HEK293 (cell line): ENCODE measurements at regions not wholly inside any gene's neighbourhood (a gene's known extent, or its start where the extent isn't known, plus 50 kb on each side); places are given as distances from the start of the nearest gene placed in this dataset.

Source experiments
- CTCF ChIA-PET: fragments of 350-600 bp; formaldehyde crosslinking; extraction: SDS; loops from one replicate; lab custom pipeline; 2021; ENCODE audit warnings: antibody characterized with exemption; lab: Yijun Ruan, JAX
- POLR2A ChIA-PET: fragments of 300-600 bp; formaldehyde crosslinking; extraction: SDS; loops from one replicate; lab custom pipeline; 2020; ENCODE audit warnings: antibody characterized with exemption, inconsistent platforms; lab: Yijun Ruan, JAX
- H3K27ac ChIP-seq: fragments of 200-500 bp; sonication (Bioruptor generic); 2 replicates; pipeline ENCODE4 v1.5.1; 2014; ENCODE audit warnings: low read depth, low read length, control low read depth, inconsistent platforms; ENCODE audit errors: extremely low read depth
- H3K36me3 ChIP-seq, 2 experiments: fragments of 200-500 bp in 1 of 2; sonication (Bioruptor generic) in 1 of 2; 1 replicate in 1 of 2; 2 replicates in 1 of 2; pipeline ENCODE4 v1.5.1; 2014 to 2017; ENCODE audit warnings: inconsistent platforms in 2 of 2, low read length in 2 of 2; ENCODE audit not compliant: control insufficient read depth in 2 of 2, insufficient read depth in 1 of 2
- H3K4me1 ChIP-seq: fragments of 200-500 bp; sonication (Bioruptor generic); 2 replicates; pipeline ENCODE4 v1.5.1; 2014; ENCODE audit warnings: mild to moderate bottlenecking, low read length, inconsistent platforms; ENCODE audit not compliant: control insufficient read depth, insufficient read depth
- H3K4me3 ChIP-seq: 2 replicates; pipeline ENCODE4 v1.5.1; 2011; ENCODE audit warnings: low read depth, mild to moderate bottlenecking, control low read depth, low read length, moderate library complexity
- H3K9me3 ChIP-seq: fragments of 200-500 bp; sonication (Bioruptor generic); 2 replicates; pipeline ENCODE4 v1.5.1; 2014; ENCODE audit warnings: low read depth, low read length, inconsistent platforms; ENCODE audit not compliant: control insufficient read depth, insufficient read depth
- AEBP2 ChIP-seq: fragments of 450-650 bp; formaldehyde crosslinking; IDR thresholded peaks from 2 replicates; pipeline ENCODE4 v1.5.1; 2016; ENCODE audit warnings: missing biosample characterization, missing genetic modification characterization, borderline replicate concordance
- GLIS1 ChIP-seq: fragments of 450-650 bp; formaldehyde crosslinking; IDR thresholded peaks from 2 replicates; pipeline ENCODE4 v1.5.1; 2016; ENCODE audit warnings: missing biosample characterization, missing genetic modification characterization
- PRDM1 ChIP-seq: fragments of 450-650 bp; formaldehyde crosslinking; IDR thresholded peaks from 2 replicates; pipeline ENCODE4; 2016; ENCODE audit warnings: missing biosample characterization, missing genetic modification characterization
- RBAK ChIP-seq: fragments of 450-650 bp; formaldehyde crosslinking; IDR thresholded peaks from 2 replicates; pipeline ENCODE4 v1.5.1; 2016; ENCODE audit warnings: missing biosample characterization, missing genetic modification characterization
- YY2 ChIP-seq: fragments of 450-650 bp; formaldehyde crosslinking; IDR thresholded peaks from 2 replicates; pipeline ENCODE4 v1.5.1; 2016; ENCODE audit warnings: missing biosample characterization, missing genetic modification characterization
- ZFP3 ChIP-seq: fragments of 450-650 bp; formaldehyde crosslinking; IDR thresholded peaks from 2 replicates; pipeline ENCODE4 v1.5.1; 2016; ENCODE audit warnings: low read depth, missing biosample characterization, missing genetic modification characterization
- ZFP37 ChIP-seq: fragments of 450-650 bp; formaldehyde crosslinking; IDR thresholded peaks from 2 replicates; pipeline ENCODE4 v1.5.1; 2016; ENCODE audit warnings: missing biosample characterization, missing genetic modification characterization
- ZNF132 ChIP-seq: fragments of 450-650 bp; formaldehyde crosslinking; IDR thresholded peaks from 2 replicates; pipeline ENCODE4 v1.5.1; 2017; ENCODE audit warnings: missing biosample characterization, missing genetic modification characterization, borderline replicate concordance
- ZNF223 ChIP-seq: fragments of 450-650 bp; formaldehyde crosslinking; IDR thresholded peaks from 2 replicates; pipeline ENCODE4 v1.5.1; 2016; ENCODE audit warnings: missing biosample characterization, missing genetic modification characterization
- ZNF302 ChIP-seq: fragments of 450-650 bp; formaldehyde crosslinking; IDR thresholded peaks from 2 replicates; pipeline ENCODE4 v1.5.1; 2016; ENCODE audit warnings: missing biosample characterization, missing genetic modification characterization, low read depth
- ZNF37A ChIP-seq: fragments of 450-650 bp; IDR thresholded peaks from 2 replicates; pipeline ENCODE4 v1.5.1; 2018; ENCODE audit warnings: missing biosample characterization, missing genetic modification characterization
- ZNF449 ChIP-seq: fragments of 450-650 bp; formaldehyde crosslinking; IDR thresholded peaks from 2 replicates; pipeline ENCODE4 v1.5.1; 2017; ENCODE audit warnings: missing biosample characterization, mild to moderate bottlenecking, missing genetic modification characterization, moderate library complexity
- ZNF473 ChIP-seq: fragments of 450-650 bp; formaldehyde crosslinking; IDR thresholded peaks from 2 replicates; pipeline ENCODE4 v1.5.1; 2017; ENCODE audit warnings: missing biosample characterization, missing genetic modification characterization
- ZNF747 ChIP-seq: fragments of 450-650 bp; formaldehyde crosslinking; IDR thresholded peaks from 2 replicates; pipeline ENCODE4 v1.5.1; 2016; ENCODE audit warnings: missing biosample characterization, missing genetic modification characterization
- ZSCAN16 ChIP-seq: fragments of 450-650 bp; formaldehyde crosslinking; IDR thresholded peaks from 2 replicates; pipeline ENCODE4 v1.5.1; 2016; ENCODE audit warnings: missing biosample characterization, missing genetic modification characterization
- TF ChIP-seq, protein P1 (sequence below): fragments of 450-650 bp; IDR thresholded peaks from 2 replicates; pipeline ENCODE4 v1.5.1; 2018; ENCODE audit warnings: missing biosample characterization, mild to moderate bottlenecking, missing genetic modification characterization
- TF ChIP-seq, protein P2 (sequence below): fragments of 450-650 bp; formaldehyde crosslinking; IDR thresholded peaks from 2 replicates; pipeline ENCODE4 v1.5.1; 2016; ENCODE audit warnings: missing biosample characterization, missing genetic modification characterization

GRCh38 chr11:81337756-81338155 is 1395.9 kb downstream of the FAM181B start (continued):
- TF ChIP-seq, protein P1, sequence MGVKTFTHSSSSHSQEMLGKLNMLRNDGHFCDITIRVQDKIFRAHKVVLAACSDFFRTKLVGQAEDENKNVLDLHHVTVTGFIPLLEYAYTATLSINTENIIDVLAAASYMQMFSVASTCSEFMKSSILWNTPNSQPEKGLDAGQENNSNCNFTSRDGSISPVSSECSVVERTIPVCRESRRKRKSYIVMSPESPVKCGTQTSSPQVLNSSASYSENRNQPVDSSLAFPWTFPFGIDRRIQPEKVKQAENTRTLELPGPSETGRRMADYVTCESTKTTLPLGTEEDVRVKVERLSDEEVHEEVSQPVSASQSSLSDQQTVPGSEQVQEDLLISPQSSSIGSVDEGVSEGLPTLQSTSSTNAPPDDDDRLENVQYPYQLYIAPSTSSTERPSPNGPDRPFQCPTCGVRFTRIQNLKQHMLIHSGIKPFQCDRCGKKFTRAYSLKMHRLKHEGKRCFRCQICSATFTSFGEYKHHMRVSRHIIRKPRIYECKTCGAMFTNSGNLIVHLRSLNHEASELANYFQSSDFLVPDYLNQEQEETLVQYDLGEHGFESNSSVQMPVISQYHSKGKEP (tag by site-specific recombination), result no peak
- TF ChIP-seq ZFP37 (tag by site-specific recombination) (no peak), ZNF747 (tag by site-specific recombination) (no peak), YY2 (tag by site-specific recombination) (no peak)
- TF ChIP-seq, all 188 proteins: peak for 0

DNA sequence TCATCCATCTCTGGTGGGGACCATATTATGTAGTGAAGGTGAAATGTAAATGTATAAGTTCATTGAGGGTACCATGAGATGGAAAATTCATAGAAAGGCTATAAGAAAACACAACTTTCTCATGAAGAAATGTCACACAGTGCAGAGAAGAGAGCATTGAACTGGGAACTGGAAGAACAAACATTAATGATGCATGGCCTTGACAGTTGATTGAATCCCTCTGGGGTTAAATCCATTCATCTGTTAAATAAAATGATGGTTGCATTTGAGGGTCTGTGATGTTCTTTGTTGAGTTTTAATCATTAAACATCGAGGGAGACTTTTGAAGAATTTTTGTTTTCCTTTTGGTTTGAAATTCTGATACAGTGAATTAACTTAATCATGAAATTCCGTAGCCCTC is 1401.4 kb downstream of the FAM181B start:
- ChIA-PET POLR2A (no interaction called here), CTCF (no interaction called here)
- Histone ChIP-seq H3K9me3 (no peaks in the 10 kb centered on the region), H3K27ac (no peak overlapping the region), H3K4me1 (no peaks in the 10 kb centered on the region), H3K4me3 (no peak overlapping the region), H3K36me3 (no peaks in the 10 kb centered on the region)
- TF ChIP-seq ZNF37A, result no peak
- no peak for TF ChIP-seq RBAK (tag by site-specific recombination)
- no peak for TF ChIP-seq ZFP3
- TF ChIP-seq, protein P2, sequence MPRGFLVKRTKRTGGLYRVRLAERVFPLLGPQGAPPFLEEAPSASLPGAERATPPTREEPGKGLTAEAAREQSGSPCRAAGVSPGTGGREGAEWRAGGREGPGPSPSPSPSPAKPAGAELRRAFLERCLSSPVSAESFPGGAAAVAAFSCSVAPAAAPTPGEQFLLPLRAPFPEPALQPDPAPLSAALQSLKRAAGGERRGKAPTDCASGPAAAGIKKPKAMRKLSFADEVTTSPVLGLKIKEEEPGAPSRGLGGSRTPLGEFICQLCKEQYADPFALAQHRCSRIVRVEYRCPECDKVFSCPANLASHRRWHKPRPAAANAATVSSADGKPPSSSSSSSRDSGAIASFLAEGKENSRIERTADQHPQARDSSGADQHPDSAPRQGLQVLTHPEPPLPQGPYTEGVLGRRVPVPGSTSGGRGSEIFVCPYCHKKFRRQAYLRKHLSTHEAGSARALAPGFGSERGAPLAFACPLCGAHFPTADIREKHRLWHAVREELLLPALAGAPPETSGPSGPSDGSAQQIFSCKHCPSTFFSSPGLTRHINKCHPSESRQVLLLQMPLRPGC (tag by site-specific recombination), result no peak
- TF ChIP-seq ZSCAN16 (tag by site-specific recombination), result no peak
- no peak for TF ChIP-seq AEBP2 (tag by site-specific recombination)
- no peak for TF ChIP-seq ZNF302 (tag by site-specific recombination)
- no peak for TF ChIP-seq GLIS1 (tag by site-specific recombination)
- TF ChIP-seq PRDM1 (tag by site-specific recombination), result no peak
- no peak for TF ChIP-seq ZNF132 (tag by site-specific recombination)
- no peak for TF ChIP-seq ZNF223 (tag by site-specific recombination)
- TF ChIP-seq ZNF473 (tag by site-specific recombination), result no peak

DNA sequence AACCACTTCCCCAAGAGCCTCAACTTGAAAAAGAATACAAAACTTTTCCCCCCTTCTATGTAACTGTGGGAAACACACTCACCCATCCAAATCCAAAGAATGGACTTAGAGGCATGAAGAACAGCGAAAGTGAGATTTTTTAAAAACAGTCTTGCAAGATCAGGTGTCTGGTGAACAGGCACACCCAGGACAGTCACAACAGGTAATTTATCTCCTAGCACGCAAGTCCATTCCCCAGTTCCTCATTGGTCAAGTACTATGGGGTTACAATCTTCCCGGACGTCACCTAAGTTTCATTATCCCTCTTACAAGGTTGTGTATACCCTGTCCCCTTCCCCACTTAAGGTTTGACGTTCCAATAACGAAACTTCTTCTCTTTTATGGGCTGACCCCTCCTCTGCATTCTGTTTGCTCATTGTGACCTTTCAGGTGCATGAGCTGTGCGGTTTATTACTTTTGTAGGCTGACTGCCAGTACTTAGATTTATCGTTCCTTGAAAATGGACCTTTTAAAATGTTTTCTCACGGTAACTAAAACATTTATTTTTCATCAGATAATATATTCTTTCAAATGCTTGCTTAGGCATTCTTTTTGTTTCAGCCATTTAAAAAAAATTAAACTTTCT is 1401.9 kb downstream of the FAM181B start:
- Histone ChIP-seq H3K4me3 (no peak overlapping the region), H3K9me3 (no peaks in the 10 kb centered on the region), H3K36me3 (no peaks in the 10 kb centered on the region), H3K27ac (no peak overlapping the region), H3K4me1 (no peaks in the 10 kb centered on the region)
- ChIA-PET CTCF (no interaction called here), POLR2A (no interaction called here)
- TF ChIP-seq ZNF449 (tag by site-specific recombination), result no peak
